ENCODE measurements at regions not wholly inside any gene's neighbourhood (a gene's known extent, or its start where the extent isn't known, plus 50 kb on each side); places are given as distances from the start of the nearest gene placed in this dataset.
"Not testable (repeated sequence)": the region's sequence is repeated elsewhere in the genome, so short reads cannot be mapped to it uniquely, and the experiment has no call there.

DNA sequence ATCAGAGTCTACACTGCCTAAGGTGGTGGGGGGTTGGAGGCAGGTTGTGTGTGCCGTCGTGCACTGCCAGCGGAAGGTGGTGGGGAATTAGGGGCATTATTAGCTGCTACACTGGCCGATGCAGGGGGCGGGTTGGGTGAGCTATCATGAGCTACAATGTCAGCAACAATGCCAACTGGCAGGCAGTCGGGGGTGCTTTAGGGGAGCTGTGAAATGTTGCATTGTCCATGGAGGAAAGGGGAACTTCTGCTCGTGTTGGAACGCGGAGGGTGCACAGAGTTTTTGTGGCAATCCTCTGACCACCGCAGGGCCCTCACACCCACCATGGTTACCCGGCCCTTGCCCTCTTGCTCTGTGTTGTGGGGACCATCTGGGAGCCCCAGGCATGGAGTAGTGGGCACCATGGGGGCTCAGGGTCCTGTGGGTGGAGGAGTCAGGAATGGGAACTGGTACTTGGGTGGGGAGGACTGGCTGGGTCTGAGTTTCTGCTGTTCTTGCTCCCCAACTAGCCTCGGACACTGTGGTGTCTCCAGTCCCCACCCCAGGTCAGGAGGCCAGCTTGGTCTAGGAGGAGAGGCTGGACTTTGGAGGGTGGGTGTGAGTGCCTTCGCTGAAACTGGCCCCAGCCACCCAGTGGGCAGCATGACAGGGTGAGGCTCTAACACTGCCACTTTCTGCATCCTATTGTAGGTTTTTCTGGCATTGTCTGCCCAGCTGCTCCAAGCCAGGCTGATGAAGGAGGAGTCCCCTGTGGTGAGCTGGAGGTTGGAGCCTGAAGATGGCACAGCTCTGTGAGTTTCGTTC, 107.1 kb upstream of the TPTE start:
- 83 to 84% methylated on average over 14 of the region's 14 CpGs for WGBS, 2 donors
- H3K9me3 ChIP-seq (ENCODE audit: control insufficient read depth in 2 of 2, insufficient read depth in 1 of 2, low read depth in 1 of 2, low read length in 1 of 2), result peaks cover 26% of the 10 kb centered on the region in 2 donors

DNA sequence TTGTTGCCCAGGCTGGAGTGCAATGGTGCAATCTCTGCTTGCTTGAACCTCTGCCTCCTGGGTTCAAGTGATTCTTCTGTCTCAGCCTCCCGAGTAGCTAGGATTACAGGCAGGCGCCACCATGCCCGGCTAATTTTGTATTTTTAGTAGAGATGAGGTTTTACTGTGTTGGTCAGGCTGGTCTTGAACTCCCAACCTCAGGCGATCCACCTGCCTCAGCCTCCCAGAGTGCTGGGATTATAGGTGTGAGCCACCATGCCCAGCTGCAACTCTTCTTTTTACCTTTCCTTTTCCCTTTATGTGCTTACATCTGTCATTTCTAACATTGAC, 106.5 kb upstream of the TPTE start:
- H3K27me3 ChIP-seq (ENCODE audit: control insufficient read depth in 1 of 2, insufficient read depth in 2 of 2, low read length in 2 of 2); H3K36me3 ChIP-seq (ENCODE audit: control insufficient read depth in 2 of 2, insufficient read depth in 2 of 2, low read length in 1 of 2); H3K4me1 ChIP-seq (ENCODE audit: control insufficient read depth in 2 of 2, insufficient read depth in 2 of 2, low read length in 1 of 2); H3K27ac ChIP-seq (ENCODE audit: low read depth in 2 of 2, low read length in 1 of 2); H3K4me3 ChIP-seq (ENCODE audit: low read depth in 1 of 2, low read length in 2 of 2): not testable (repeated sequence)
- 83 to 85% methylated on average over 4 of the region's 4 CpGs for WGBS, 2 donors
- H3K9me3 ChIP-seq (ENCODE audit: control insufficient read depth in 2 of 2, insufficient read depth in 1 of 2, low read depth in 1 of 2, low read length in 1 of 2), result peaks cover 26 to 27% of the 10 kb centered on the region in 2 donors

More for the DNA sequence above, 107.1 kb upstream of the TPTE start:
- not testable (repeated sequence) for H3K4me3 ChIP-seq (ENCODE audit: low read depth in 1 of 2, low read length in 2 of 2); H3K4me1 ChIP-seq (ENCODE audit: control insufficient read depth in 2 of 2, insufficient read depth in 2 of 2, low read length in 1 of 2); H3K27ac ChIP-seq (ENCODE audit: low read depth in 2 of 2, low read length in 1 of 2); H3K36me3 ChIP-seq (ENCODE audit: control insufficient read depth in 2 of 2, insufficient read depth in 2 of 2, low read length in 1 of 2); H3K27me3 ChIP-seq (ENCODE audit: control insufficient read depth in 1 of 2, insufficient read depth in 2 of 2, low read length in 2 of 2)

DNA sequence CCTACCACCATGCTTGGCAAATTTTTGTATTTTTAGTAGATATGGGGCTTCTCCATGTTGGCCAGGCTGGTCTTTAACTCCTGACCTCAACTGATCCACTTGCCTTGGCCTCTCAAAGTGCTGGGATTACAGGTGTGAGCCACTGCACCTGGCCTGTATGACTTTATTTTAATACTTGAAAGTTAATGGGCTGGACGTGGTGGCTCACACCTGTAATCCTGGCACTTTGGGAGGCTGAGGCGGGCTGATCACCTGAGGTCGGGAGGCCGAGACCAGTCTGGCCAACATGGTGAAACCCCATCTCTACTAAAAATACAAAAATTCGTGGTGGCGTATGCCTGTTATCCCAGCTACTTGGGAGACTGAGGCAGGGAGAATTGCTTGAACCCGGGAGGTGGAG, 105.9 kb upstream of the TPTE start:
- H3K4me1 ChIP-seq (ENCODE audit: control insufficient read depth in 2 of 2, insufficient read depth in 2 of 2, low read length in 1 of 2); H3K27me3 ChIP-seq (ENCODE audit: control insufficient read depth in 1 of 2, insufficient read depth in 2 of 2, low read length in 2 of 2); H3K4me3 ChIP-seq (ENCODE audit: low read depth in 1 of 2, low read length in 2 of 2); H3K27ac ChIP-seq (ENCODE audit: low read depth in 2 of 2, low read length in 1 of 2); H3K36me3 ChIP-seq (ENCODE audit: control insufficient read depth in 2 of 2, insufficient read depth in 2 of 2, low read length in 1 of 2): not testable (repeated sequence)
- H3K9me3 ChIP-seq (ENCODE audit: control insufficient read depth in 2 of 2, insufficient read depth in 1 of 2, low read depth in 1 of 2, low read length in 1 of 2), result peaks cover 25 to 27% of the 10 kb centered on the region in 2 donors
- WGBS, 2 donors, result 62 to 63% methylated on average over 7 of the region's 7 CpGs

DNA sequence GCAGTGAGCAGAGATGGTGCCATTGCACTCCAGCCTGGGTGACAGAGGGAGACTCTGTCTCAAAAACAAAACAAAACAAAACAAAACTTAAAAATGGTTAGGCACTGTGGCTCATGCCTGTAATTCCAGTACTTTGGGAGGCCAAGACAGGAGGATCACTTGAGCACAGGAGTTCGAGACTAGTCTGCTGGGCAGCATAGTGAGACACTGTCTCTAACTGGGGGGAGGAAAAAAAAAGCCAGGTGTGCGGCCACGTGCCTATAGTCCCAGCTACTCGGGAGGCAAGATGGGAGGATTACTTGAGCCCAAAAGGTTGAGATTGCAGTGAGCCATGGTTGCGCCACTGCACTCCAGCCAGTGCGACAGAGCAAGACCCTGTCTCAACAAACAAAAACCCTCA, 105.5 kb upstream of the TPTE start:
- not testable (repeated sequence) for H3K27me3 ChIP-seq (ENCODE audit: control insufficient read depth in 1 of 2, insufficient read depth in 2 of 2, low read length in 2 of 2); H3K36me3 ChIP-seq (ENCODE audit: control insufficient read depth in 2 of 2, insufficient read depth in 2 of 2, low read length in 1 of 2); H3K27ac ChIP-seq (ENCODE audit: low read depth in 2 of 2, low read length in 1 of 2); H3K4me1 ChIP-seq (ENCODE audit: control insufficient read depth in 2 of 2, insufficient read depth in 2 of 2, low read length in 1 of 2); H3K4me3 ChIP-seq (ENCODE audit: low read depth in 1 of 2, low read length in 2 of 2)
- peaks cover 23 to 27% of the 10 kb centered on the region in 2 donors for H3K9me3 ChIP-seq (ENCODE audit: control insufficient read depth in 2 of 2, insufficient read depth in 1 of 2, low read depth in 1 of 2, low read length in 1 of 2)
- WGBS, 2 donors, result 53 to 60% methylated on average over 6 of the region's 6 CpGs

DNA sequence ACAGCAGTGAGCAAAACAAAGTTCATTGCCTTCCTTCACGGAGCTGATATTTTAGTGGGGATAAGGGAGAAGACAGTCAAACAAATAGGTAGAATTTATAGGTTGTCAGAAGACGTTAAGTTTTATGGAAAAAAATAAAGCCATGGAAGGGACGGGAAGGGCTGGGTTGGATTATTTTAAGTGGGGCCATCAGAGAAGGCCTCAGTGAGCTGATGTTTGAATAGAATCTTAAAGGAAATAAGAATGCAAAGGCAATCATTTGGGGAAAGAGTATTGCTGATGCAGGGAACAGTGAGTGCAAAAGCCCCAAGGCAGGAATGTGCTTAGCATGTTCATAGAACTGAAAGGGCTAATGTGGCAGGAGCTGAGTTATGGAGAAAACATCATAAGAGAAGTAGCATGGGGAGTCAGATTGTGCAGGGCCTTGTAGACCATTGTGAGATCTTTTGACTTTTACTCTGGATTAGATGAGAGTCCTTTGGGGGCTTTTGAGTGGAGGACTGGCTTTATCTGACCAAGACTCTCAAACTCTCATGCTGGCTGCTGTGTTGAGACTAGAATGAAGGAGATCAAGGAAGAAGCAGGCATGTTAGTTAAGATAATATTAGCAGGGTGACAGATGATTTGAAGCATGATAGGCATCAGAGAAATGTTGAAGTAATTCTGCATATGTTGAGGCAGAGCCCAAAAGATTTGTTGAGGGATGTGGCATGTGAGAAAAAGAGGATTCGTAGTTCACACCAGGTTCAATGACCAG, 104.5 kb upstream of the TPTE start:
- not testable (repeated sequence) for H3K4me3 ChIP-seq (ENCODE audit: low read depth in 1 of 2, low read length in 2 of 2); H3K4me1 ChIP-seq (ENCODE audit: control insufficient read depth in 2 of 2, insufficient read depth in 2 of 2, low read length in 1 of 2); H3K27me3 ChIP-seq (ENCODE audit: control insufficient read depth in 1 of 2, insufficient read depth in 2 of 2, low read length in 2 of 2); H3K36me3 ChIP-seq (ENCODE audit: control insufficient read depth in 2 of 2, insufficient read depth in 2 of 2, low read length in 1 of 2); H3K27ac ChIP-seq (ENCODE audit: low read depth in 2 of 2, low read length in 1 of 2)
- H3K9me3 ChIP-seq (ENCODE audit: control insufficient read depth in 2 of 2, insufficient read depth in 1 of 2, low read depth in 1 of 2, low read length in 1 of 2), result peaks cover 23 to 24% of the 10 kb centered on the region in 2 donors
- 45 to 52% methylated on average over 4 of the region's 4 CpGs for WGBS, 2 donors

DNA sequence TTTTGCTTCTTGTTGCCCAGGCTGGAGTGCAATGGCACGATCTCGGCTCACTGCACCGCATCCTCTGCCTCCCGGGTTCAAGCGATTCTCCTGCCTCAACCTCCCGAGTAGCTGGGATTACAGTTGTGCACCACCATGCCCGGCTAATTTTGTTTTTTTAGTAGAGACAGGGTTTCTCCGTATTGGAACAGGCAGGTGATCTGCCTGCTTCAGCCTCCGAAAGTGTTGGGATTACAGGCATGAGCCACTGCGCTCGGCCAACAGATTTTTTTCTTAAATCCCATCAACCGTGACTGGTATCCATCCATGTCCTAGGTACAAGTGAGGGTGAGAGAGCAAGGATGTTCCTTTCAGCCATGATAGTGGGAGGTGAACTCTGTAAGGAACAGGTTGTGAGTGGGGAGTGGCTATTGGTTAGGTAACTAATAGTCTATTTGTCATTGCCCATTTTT, 103.8 kb upstream of the TPTE start:
- peaks cover 22 to 23% of the 10 kb centered on the region in 2 donors for H3K9me3 ChIP-seq (ENCODE audit: control insufficient read depth in 2 of 2, insufficient read depth in 1 of 2, low read depth in 1 of 2, low read length in 1 of 2)
- not testable (repeated sequence) for H3K4me3 ChIP-seq (ENCODE audit: low read depth in 1 of 2, low read length in 2 of 2); H3K4me1 ChIP-seq (ENCODE audit: control insufficient read depth in 2 of 2, insufficient read depth in 2 of 2, low read length in 1 of 2); H3K36me3 ChIP-seq (ENCODE audit: control insufficient read depth in 2 of 2, insufficient read depth in 2 of 2, low read length in 1 of 2); H3K27me3 ChIP-seq (ENCODE audit: control insufficient read depth in 1 of 2, insufficient read depth in 2 of 2, low read length in 2 of 2); H3K27ac ChIP-seq (ENCODE audit: low read depth in 2 of 2, low read length in 1 of 2)
- WGBS, 2 donors, result 74 to 76% methylated on average over 12 of the region's 12 CpGs

DNA sequence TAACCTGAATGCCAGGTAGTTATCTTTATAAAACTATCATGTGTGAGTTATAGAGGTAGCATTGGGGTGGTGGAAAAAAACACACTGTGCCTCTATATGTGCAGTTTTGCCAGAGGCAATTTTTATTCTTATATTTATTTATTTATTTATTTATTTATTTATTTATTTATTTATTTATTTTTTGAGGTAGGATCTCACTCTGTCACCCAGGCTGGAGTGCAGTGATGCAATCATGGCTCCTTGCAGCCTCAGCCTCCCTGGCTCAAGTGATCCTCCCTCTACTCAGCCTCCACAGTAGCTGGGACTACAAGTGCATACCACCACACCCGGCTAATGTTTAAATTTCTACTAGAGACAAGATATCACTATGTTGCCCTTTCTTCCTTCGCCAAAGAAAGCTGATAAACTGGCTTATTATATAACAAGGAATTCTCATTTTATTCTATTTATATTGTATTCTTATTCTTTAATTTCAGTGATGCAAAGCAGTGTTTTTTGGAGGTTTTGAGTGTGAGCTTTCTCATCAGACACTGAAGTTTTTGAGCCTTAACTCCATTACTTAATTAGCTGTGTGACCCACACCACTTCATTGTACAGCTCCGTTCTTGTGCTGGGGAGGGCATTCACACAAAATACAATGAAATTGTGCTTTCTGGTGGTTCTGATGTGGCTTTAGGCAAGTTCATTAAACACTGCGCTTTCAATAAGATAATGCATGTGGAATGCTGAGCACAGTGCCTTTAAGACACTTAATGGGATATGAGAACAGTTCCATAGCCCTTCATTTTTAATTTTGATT, 102.9 kb upstream of the TPTE start:
- 52% methylated on average over 4 of the region's 4 CpGs for WGBS, 2 donors
- not testable (repeated sequence) for H3K4me1 ChIP-seq (ENCODE audit: control insufficient read depth in 2 of 2, insufficient read depth in 2 of 2, low read length in 1 of 2); H3K27me3 ChIP-seq (ENCODE audit: control insufficient read depth in 1 of 2, insufficient read depth in 2 of 2, low read length in 2 of 2); H3K27ac ChIP-seq (ENCODE audit: low read depth in 2 of 2, low read length in 1 of 2); H3K4me3 ChIP-seq (ENCODE audit: low read depth in 1 of 2, low read length in 2 of 2); H3K36me3 ChIP-seq (ENCODE audit: control insufficient read depth in 2 of 2, insufficient read depth in 2 of 2, low read length in 1 of 2)
- peaks cover 18 to 21% of the 10 kb centered on the region in 2 donors for H3K9me3 ChIP-seq (ENCODE audit: control insufficient read depth in 2 of 2, insufficient read depth in 1 of 2, low read depth in 1 of 2, low read length in 1 of 2)

DNA sequence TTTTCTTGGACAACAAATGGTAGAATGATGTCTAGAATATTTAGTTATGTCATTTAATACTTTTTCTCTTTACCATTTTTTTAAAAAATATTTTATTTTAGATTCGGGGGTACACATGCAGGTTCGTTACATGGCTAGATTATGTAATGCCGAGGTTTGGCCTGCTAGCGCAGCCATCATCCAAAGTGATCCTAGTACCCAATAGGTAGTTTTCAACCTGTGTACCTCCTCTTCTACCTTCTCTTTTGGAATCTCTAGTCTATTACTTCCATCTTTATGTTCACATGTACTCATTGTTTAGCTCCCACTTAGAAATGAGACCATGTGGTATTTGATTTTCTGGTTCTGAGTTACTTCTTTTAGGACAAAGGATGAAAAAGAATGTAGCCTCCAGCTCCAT, 100.2 kb upstream of the TPTE start:
- H3K4me3 ChIP-seq (ENCODE audit: low read depth in 1 of 2, low read length in 2 of 2); H3K27ac ChIP-seq (ENCODE audit: low read depth in 2 of 2, low read length in 1 of 2); H3K4me1 ChIP-seq (ENCODE audit: control insufficient read depth in 2 of 2, insufficient read depth in 2 of 2, low read length in 1 of 2); H3K36me3 ChIP-seq (ENCODE audit: control insufficient read depth in 2 of 2, insufficient read depth in 2 of 2, low read length in 1 of 2); H3K27me3 ChIP-seq (ENCODE audit: control insufficient read depth in 1 of 2, insufficient read depth in 2 of 2, low read length in 2 of 2); H3K9me3 ChIP-seq (ENCODE audit: control insufficient read depth in 2 of 2, insufficient read depth in 1 of 2, low read depth in 1 of 2, low read length in 1 of 2): not testable (repeated sequence)
- 60% methylated on average over 4 of the region's 4 CpGs for WGBS, 2 donors

DNA sequence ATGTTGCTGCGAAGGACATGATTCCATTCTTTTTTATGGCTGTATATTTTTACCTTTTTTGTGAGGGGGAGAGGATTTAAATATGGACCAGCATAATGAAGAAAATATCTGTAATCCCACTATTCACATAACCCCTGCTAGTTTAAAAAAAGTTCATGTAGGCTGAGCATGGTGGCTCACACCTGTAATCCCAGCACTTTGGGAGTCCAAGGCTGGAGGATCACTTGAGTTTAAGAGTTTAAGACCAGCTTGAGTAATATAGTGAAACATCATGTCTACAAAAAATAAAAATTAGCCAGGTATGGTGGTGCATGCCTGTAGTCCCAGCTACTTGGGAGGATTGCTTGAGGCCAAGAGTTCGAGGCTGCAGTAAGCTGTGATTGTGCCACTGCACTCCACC, 99.8 kb upstream of the TPTE start:
- not testable (repeated sequence) for H3K36me3 ChIP-seq (ENCODE audit: control insufficient read depth in 2 of 2, insufficient read depth in 2 of 2, low read length in 1 of 2); H3K4me1 ChIP-seq (ENCODE audit: control insufficient read depth in 2 of 2, insufficient read depth in 2 of 2, low read length in 1 of 2); H3K27ac ChIP-seq (ENCODE audit: low read depth in 2 of 2, low read length in 1 of 2); H3K27me3 ChIP-seq (ENCODE audit: control insufficient read depth in 1 of 2, insufficient read depth in 2 of 2, low read length in 2 of 2); H3K4me3 ChIP-seq (ENCODE audit: low read depth in 1 of 2, low read length in 2 of 2); H3K9me3 ChIP-seq (ENCODE audit: control insufficient read depth in 2 of 2, insufficient read depth in 1 of 2, low read depth in 1 of 2, low read length in 1 of 2)
- 37 to 46% methylated on average over 2 of the region's 2 CpGs for WGBS, 2 donors

All from esophagus (tissue), 2 donors.